ENCODE measurements at regions not wholly inside any gene's neighbourhood (a gene's known extent, or its start where the extent isn't known, plus 50 kb on each side); places are given as distances from the start of the nearest gene placed in this dataset.

GRCh38 chr9:87255431-87256155 lies 242.1 kb upstream of the DAPK1 start:
- no peak for TF ChIP-seq CTCF (IDR thresholded peaks at IDR 0.05)
- no peak for TF ChIP-seq POLR2A (IDR thresholded peaks at IDR 0.05)
- TF ChIP-seq POLR2AphosphoS5 (IDR thresholded peaks at IDR 0.05) = no peak

All from suprapubic skin (tissue), 4 donors.